ENCODE measurements at regions not wholly inside any gene's neighbourhood (a gene's known extent, or its start where the extent isn't known, plus 50 kb on each side); places are given as distances from the start of the nearest gene placed in this dataset.

- Histone ChIP-seq H3K4me1 (ENCODE audit: insufficient read depth) (no peaks in the 10 kb centered on the region), H3K36me3 (ENCODE audit: insufficient read depth) (no peaks in the 10 kb centered on the region; the same call in 1 of the 2 replicates), H2AFZ (no peak overlapping the region), H3K9me2 (ENCODE audit: insufficient read depth) (0 out of 2 replicates have a peak, but pooled peaks cover under 1% of the 10 kb centered on the region), H3K79me2 (replicated peaks; ENCODE audit: insufficient read depth) (no peaks in the 10 kb centered on the region), H3K4me2 (no peak overlapping the region), H3K27ac (ENCODE audit: low read depth) (no peak overlapping the region), H3K4me3 (no peak overlapping the region), H3F3A (replicated peaks; ENCODE audit: low read depth) (no peaks in the 10 kb centered on the region), H3K27me3 (ENCODE audit: insufficient read depth) (no peaks in the 10 kb centered on the region), H4K20me1 (replicated peaks; ENCODE audit: insufficient read depth) (no peaks in the 10 kb centered on the region)
- DNase-seq (ENCODE audit: low spot score) (no peak), ATAC-seq (no peak)
- H3K9me3 Mint-ChIP-seq = peaks cover 86% of the 10 kb centered on the region
- TF ChIP-seq CREB1 (CRISPR knock-in tag; IDR thresholded peaks at IDR 0.05; ENCODE audit: low read depth) (no peak), EZH2phosphoT487 (IDR thresholded peaks at IDR 0.05; ENCODE audit: unreplicated experiment) (no peak), ZNF331 (CRISPR knock-in tag; IDR thresholded peaks at IDR 0.05; ENCODE audit: low read depth) (no peak), EZH2 (IDR thresholded peaks at IDR 0.05; ENCODE audit: low read depth, unreplicated experiment) (no peak), ZNF114 (CRISPR knock-in tag; IDR thresholded peaks at IDR 0.05) (no peak), NANOG (IDR thresholded peaks at IDR 0.05; ENCODE audit: borderline replicate concordance) (no peak), REST (IDR thresholded peaks at IDR 0.05; ENCODE audit: unreplicated experiment) (no peak), CTCF (conservative IDR thresholded peaks at IDR 0.05; ENCODE audit: low read depth in 2 of 2) (no peak), POLR2AphosphoS5 (IDR thresholded peaks at IDR 0.05; ENCODE audit: low read depth) (no peak), JUNB (IDR thresholded peaks at IDR 0.05; ENCODE audit: unreplicated experiment) (no peak), ZNF462 (CRISPR knock-in tag; IDR thresholded peaks at IDR 0.05) (no peak), STAT1 (IDR thresholded peaks at IDR 0.05; ENCODE audit: unreplicated experiment) (no peak), ETS1 (IDR thresholded peaks at IDR 0.05) (no peak)
- H3K27ac Mint-ChIP-seq = no peak overlapping the region
- H3K4me1 Mint-ChIP-seq = no peaks in the 10 kb centered on the region
- peaks cover 6% of the 10 kb centered on the region for H3K27me3 Mint-ChIP-seq (ENCODE audit: insufficient read depth, low read depth, poor library complexity)
- no peak overlapping the region for H3K4me3 Mint-ChIP-seq
- peaks cover 20% of the 10 kb centered on the region for H3K36me3 Mint-ChIP-seq (ENCODE audit: low read depth)
These were observed 136.7 kb upstream of the ZNF91 start for GRCh38 chr19:23531976-23532375.
